Activated T-cell treated with anti-CD3 and anti-CD28 coated beads, Interleukin-2, amount 50 U/mL, for 72 hours (primary cell): ENCODE measurements at regions not wholly inside any gene's neighbourhood (a gene's known extent, or its start where the extent isn't known, plus 50 kb on each side); places are given as distances from the start of the nearest gene placed in this dataset.
A peak's percentile ranks its signal among the peaks of the same experiment; 100 is the strongest.

Source experiments
- ATAC-seq, 2 donors: fragments of 150-1000 bp; cut with Tn5 transposase; replicated peaks in 1 of 2; 2 replicates each; pipeline ENCODE4 v1.10.0; 2021; ENCODE audit warnings: moderate library complexity in 2 of 2, mild to moderate bottlenecking in 1 of 2
- DNase-seq, 2 donors: peaks; one replicate each; pipeline ENCODE4 v3.0.0; 2021 to 2022; ENCODE audit warnings: mixed read lengths in 1 of 2
- H3K27ac Mint-ChIP-seq: one replicate; pipeline ENCODE4 v1.8.0; 2022; ENCODE audit warnings: mild to moderate bottlenecking, moderate library complexity, mixed read lengths
- H3K27me3 Mint-ChIP-seq: one replicate; pipeline ENCODE4 v1.8.0; 2022; ENCODE audit warnings: low read depth, mixed read lengths
- H3K36me3 Mint-ChIP-seq, 2 donors: one replicate each; pipeline ENCODE4 v1.8.0; 2022; ENCODE audit warnings: mixed read lengths in 2 of 2, mild to moderate bottlenecking in 1 of 2; ENCODE audit not compliant: insufficient read depth in 2 of 2
- H3K4me1 Mint-ChIP-seq: one replicate; pipeline ENCODE4 v1.8.0; 2022; ENCODE audit warnings: low read depth, mixed read lengths
- H3K4me3 Mint-ChIP-seq, 2 donors: one replicate each; pipeline ENCODE4 v1.8.0; 2022; ENCODE audit warnings: mild to moderate bottlenecking in 2 of 2, mixed read lengths in 2 of 2, moderate library complexity in 2 of 2
- H3K9me3 Mint-ChIP-seq, 2 donors: one replicate each; pipeline ENCODE4 v1.8.0; 2022; ENCODE audit warnings: mixed read lengths in 2 of 2

GRCh38 chr2:198444800-198445287, 640.5 kb downstream of the PLCL1 start:
- H3K27me3 Mint-ChIP-seq = no peaks in the 10 kb centered on the region
- no peak overlapping the region for H3K4me3 Mint-ChIP-seq
- no peak for ATAC-seq
- no peak for DNase-seq
- no peaks in the 10 kb centered on the region for H3K36me3 Mint-ChIP-seq
- peaks cover 10% of the 10 kb centered on the region for H3K4me1 Mint-ChIP-seq
- H3K27ac Mint-ChIP-seq = no peak overlapping the region
- H3K9me3 Mint-ChIP-seq = no peaks in the 10 kb centered on the region

- H3K4me1 Mint-ChIP-seq = peaks cover 10% of the 10 kb centered on the region
- peak in 1 of 2 donors; percentile 19 for ATAC-seq
- no peak for DNase-seq
- H3K9me3 Mint-ChIP-seq = peaks cover 0 to 1% of the 10 kb centered on the region in 2 donors
- H3K27ac Mint-ChIP-seq = no peak overlapping the region
- no peaks in the 10 kb centered on the region for H3K36me3 Mint-ChIP-seq
- peaks cover 12% of the 10 kb centered on the region for H3K27me3 Mint-ChIP-seq
- no peak overlapping the region for H3K4me3 Mint-ChIP-seq
These were observed 637.5 kb downstream of the PLCL1 start for GRCh38 chr2:198441901-198442300.

GRCh38 chr2:198441246-198441645, 636.9 kb downstream of the PLCL1 start:
- H3K36me3 Mint-ChIP-seq = no peaks in the 10 kb centered on the region
- no peak for DNase-seq
- H3K4me3 Mint-ChIP-seq = no peak overlapping the region
- peaks cover 12% of the 10 kb centered on the region for H3K27me3 Mint-ChIP-seq
- H3K4me1 Mint-ChIP-seq = peaks cover 10% of the 10 kb centered on the region
- peaks cover 0 to 1% of the 10 kb centered on the region in 2 donors for H3K9me3 Mint-ChIP-seq
- ATAC-seq = peak in 1 of 2 donors; percentile 44
- H3K27ac Mint-ChIP-seq = no peak overlapping the region

GRCh38 chr2:198440833-198441232, 636.4 kb downstream of the PLCL1 start:
- ATAC-seq (no peak), DNase-seq (no peak)
- peaks cover 0 to 1% of the 10 kb centered on the region in 2 donors for H3K9me3 Mint-ChIP-seq
- no peak overlapping the region for H3K4me3 Mint-ChIP-seq
- H3K36me3 Mint-ChIP-seq = no peaks in the 10 kb centered on the region
- H3K27ac Mint-ChIP-seq = no peak overlapping the region
- H3K27me3 Mint-ChIP-seq = peaks cover 12% of the 10 kb centered on the region
- H3K4me1 Mint-ChIP-seq = peaks cover 10% of the 10 kb centered on the region

- Mint-ChIP-seq H3K4me3 (no peak overlapping the region), H3K36me3 (no peaks in the 10 kb centered on the region), H3K4me1 (peaks cover 10% of the 10 kb centered on the region), H3K27ac (no peak overlapping the region), H3K27me3 (peaks cover 12% of the 10 kb centered on the region), H3K9me3 (peaks cover 0 to 1% of the 10 kb centered on the region in 2 donors)
- ATAC-seq = no peak
- DNase-seq = no peak
These were observed 633.9 kb downstream of the PLCL1 start for GRCh38 chr2:198438331-198438730.

GRCh38 chr2:198424112-198424511, 619.7 kb downstream of the PLCL1 start:
- ATAC-seq (no peak), DNase-seq (no peak)
- H3K4me3 Mint-ChIP-seq = no peak overlapping the region
- no peaks in the 10 kb centered on the region for H3K36me3 Mint-ChIP-seq
- peaks cover 0 to 2% of the 10 kb centered on the region in 2 donors for H3K9me3 Mint-ChIP-seq
- no peaks in the 10 kb centered on the region for H3K4me1 Mint-ChIP-seq
- H3K27ac Mint-ChIP-seq = no peak overlapping the region
- peaks cover 9% of the 10 kb centered on the region for H3K27me3 Mint-ChIP-seq

- H3K27me3 Mint-ChIP-seq = peaks cover 5% of the 10 kb centered on the region
- H3K9me3 Mint-ChIP-seq = no peaks in the 10 kb centered on the region
- no peak for ATAC-seq
- no peaks in the 10 kb centered on the region for H3K36me3 Mint-ChIP-seq
- no peak for DNase-seq
- H3K4me3 Mint-ChIP-seq = no peak overlapping the region
- no peaks in the 10 kb centered on the region for H3K4me1 Mint-ChIP-seq
- H3K27ac Mint-ChIP-seq = no peak overlapping the region
These were observed 613.4 kb downstream of the PLCL1 start for GRCh38 chr2:198417836-198418235.

- H3K27ac Mint-ChIP-seq = no peak overlapping the region
- no peak for ATAC-seq
- DNase-seq = no peak
- no peaks in the 10 kb centered on the region for H3K4me1 Mint-ChIP-seq
- H3K9me3 Mint-ChIP-seq = no peaks in the 10 kb centered on the region
- no peaks in the 10 kb centered on the region for H3K36me3 Mint-ChIP-seq
- H3K27me3 Mint-ChIP-seq = peaks cover 5% of the 10 kb centered on the region
- H3K4me3 Mint-ChIP-seq = no peak overlapping the region
These were observed 610.6 kb downstream of the PLCL1 start for GRCh38 chr2:198414976-198415375.

GRCh38 chr2:198411936-198412335, 607.5 kb downstream of the PLCL1 start:
- H3K4me1 Mint-ChIP-seq = no peaks in the 10 kb centered on the region
- H3K27ac Mint-ChIP-seq = no peak overlapping the region
- no peak overlapping the region for H3K4me3 Mint-ChIP-seq
- ATAC-seq (no peak), DNase-seq (no peak)
- no peaks in the 10 kb centered on the region for H3K27me3 Mint-ChIP-seq
- H3K9me3 Mint-ChIP-seq = no peaks in the 10 kb centered on the region
- H3K36me3 Mint-ChIP-seq = no peaks in the 10 kb centered on the region

GRCh38 chr2:198408171-198408570, 603.8 kb downstream of the PLCL1 start:
- Mint-ChIP-seq H3K27ac (no peak overlapping the region), H3K4me3 (no peak overlapping the region), H3K27me3 (no peaks in the 10 kb centered on the region), H3K36me3 (no peaks in the 10 kb centered on the region), H3K9me3 (no peaks in the 10 kb centered on the region), H3K4me1 (no peaks in the 10 kb centered on the region)
- ATAC-seq = no peak
- DNase-seq = no peak

- H3K4me1 Mint-ChIP-seq = no peaks in the 10 kb centered on the region
- no peaks in the 10 kb centered on the region for H3K36me3 Mint-ChIP-seq
- H3K4me3 Mint-ChIP-seq = no peak overlapping the region
- no peaks in the 10 kb centered on the region for H3K27me3 Mint-ChIP-seq
- no peak for ATAC-seq
- no peak overlapping the region for H3K27ac Mint-ChIP-seq
- H3K9me3 Mint-ChIP-seq = no peaks in the 10 kb centered on the region
- no peak for DNase-seq
These were observed 600.9 kb downstream of the PLCL1 start for GRCh38 chr2:198405311-198405710.

- H3K27ac Mint-ChIP-seq = no peak overlapping the region
- peaks cover 7% of the 10 kb centered on the region for H3K27me3 Mint-ChIP-seq
- H3K36me3 Mint-ChIP-seq = no peaks in the 10 kb centered on the region
- H3K9me3 Mint-ChIP-seq = no peaks in the 10 kb centered on the region
- DNase-seq (no peak), ATAC-seq (no peak)
- H3K4me3 Mint-ChIP-seq = no peak overlapping the region
- no peaks in the 10 kb centered on the region for H3K4me1 Mint-ChIP-seq
These were observed 597.3 kb downstream of the PLCL1 start for GRCh38 chr2:198401644-198402043.

GRCh38 chr2:198400999-198401398, 596.6 kb downstream of the PLCL1 start:
- ATAC-seq = no peak
- no peak overlapping the region for H3K4me3 Mint-ChIP-seq
- peaks cover 7% of the 10 kb centered on the region for H3K27me3 Mint-ChIP-seq
- H3K9me3 Mint-ChIP-seq = no peaks in the 10 kb centered on the region
- DNase-seq = no peak
- H3K36me3 Mint-ChIP-seq = no peaks in the 10 kb centered on the region
- H3K4me1 Mint-ChIP-seq = no peaks in the 10 kb centered on the region
- H3K27ac Mint-ChIP-seq = no peak overlapping the region

GRCh38 chr2:198394208-198394607, 589.8 kb downstream of the PLCL1 start:
- Mint-ChIP-seq H3K27me3 (peaks cover 20% of the 10 kb centered on the region), H3K36me3 (no peaks in the 10 kb centered on the region), H3K9me3 (no peaks in the 10 kb centered on the region), H3K4me1 (no peaks in the 10 kb centered on the region), H3K27ac (no peak overlapping the region), H3K4me3 (no peak overlapping the region)
- DNase-seq (no peak), ATAC-seq (no peak)
